ENCODE measurements at regions not wholly inside any gene's neighbourhood (a gene's known extent, or its start where the extent isn't known, plus 50 kb on each side); places are given as distances from the start of the nearest gene placed in this dataset.

DNA sequence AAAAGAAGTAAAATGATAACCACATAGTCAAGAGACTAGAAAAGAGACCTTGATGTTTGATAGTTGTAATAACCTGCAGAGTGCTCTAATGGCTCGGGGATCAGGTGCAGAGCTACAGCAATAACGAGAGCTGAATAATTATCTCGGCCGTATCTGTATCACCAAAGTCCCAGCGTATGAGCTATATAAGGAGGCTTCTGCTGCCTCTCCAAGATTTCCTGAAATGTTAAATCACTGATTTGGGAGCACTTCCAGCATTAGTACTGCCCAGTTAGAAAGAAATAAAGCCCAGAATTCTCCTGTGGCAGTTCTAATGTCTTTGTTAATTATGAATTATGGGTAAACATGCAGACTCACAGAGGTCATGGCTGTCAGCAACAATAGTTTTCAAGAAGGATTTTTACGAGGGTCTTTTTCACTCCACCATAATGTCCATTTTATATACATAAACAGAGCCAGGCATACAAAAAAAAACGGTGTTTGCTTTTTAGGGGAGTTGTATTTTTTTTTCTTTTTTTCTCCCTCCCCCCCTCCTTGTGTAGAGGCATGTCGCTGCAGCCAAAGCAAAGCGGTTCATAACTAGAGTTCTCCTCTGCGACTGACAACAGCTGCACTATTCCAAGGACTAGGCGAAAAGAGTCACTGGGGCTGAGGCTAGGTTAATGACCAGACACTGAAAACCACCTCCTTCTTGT lies 168.3 kb upstream of the VRK2 start:
- Mint-ChIP-seq H3K36me3 (no peaks in the 10 kb centered on the region), H3K9me3 (no peaks in the 10 kb centered on the region), H3K27me3 (ENCODE audit: insufficient read depth, low read depth) (no peaks in the 10 kb centered on the region), H3K4me1 (peaks cover 11% of the 10 kb centered on the region), H3K4me3 (no peak overlapping the region), H3K27ac (no peak overlapping the region)
- no peak overlapping the region for H3K4me3 ChIP-seq
- TF ChIP-seq, protein P1, sequence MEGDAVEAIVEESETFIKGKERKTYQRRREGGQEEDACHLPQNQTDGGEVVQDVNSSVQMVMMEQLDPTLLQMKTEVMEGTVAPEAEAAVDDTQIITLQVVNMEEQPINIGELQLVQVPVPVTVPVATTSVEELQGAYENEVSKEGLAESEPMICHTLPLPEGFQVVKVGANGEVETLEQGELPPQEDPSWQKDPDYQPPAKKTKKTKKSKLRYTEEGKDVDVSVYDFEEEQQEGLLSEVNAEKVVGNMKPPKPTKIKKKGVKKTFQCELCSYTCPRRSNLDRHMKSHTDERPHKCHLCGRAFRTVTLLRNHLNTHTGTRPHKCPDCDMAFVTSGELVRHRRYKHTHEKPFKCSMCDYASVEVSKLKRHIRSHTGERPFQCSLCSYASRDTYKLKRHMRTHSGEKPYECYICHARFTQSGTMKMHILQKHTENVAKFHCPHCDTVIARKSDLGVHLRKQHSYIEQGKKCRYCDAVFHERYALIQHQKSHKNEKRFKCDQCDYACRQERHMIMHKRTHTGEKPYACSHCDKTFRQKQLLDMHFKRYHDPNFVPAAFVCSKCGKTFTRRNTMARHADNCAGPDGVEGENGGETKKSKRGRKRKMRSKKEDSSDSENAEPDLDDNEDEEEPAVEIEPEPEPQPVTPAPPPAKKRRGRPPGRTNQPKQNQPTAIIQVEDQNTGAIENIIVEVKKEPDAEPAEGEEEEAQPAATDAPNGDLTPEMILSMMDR (IDR thresholded peaks at IDR 0.05), result no peak
- no peak for TF ChIP-seq EZH2 (IDR thresholded peaks at IDR 0.05)
- TF ChIP-seq EZH2phosphoT487 (IDR thresholded peaks at IDR 0.05), result no peak
- no peaks in the 10 kb centered on the region for H3K36me3 ChIP-seq
- H3K4me1 ChIP-seq, result peaks cover 8% of the 10 kb centered on the region
- H3K27ac ChIP-seq, result no peak overlapping the region
- H3K27me3 ChIP-seq, result no peaks in the 10 kb centered on the region
- no peaks in the 10 kb centered on the region for H3F3A ChIP-seq (ENCODE audit: low read depth)
- no peak for DNase-seq (ENCODE audit: low spot score)
- no peaks in the 10 kb centered on the region for H3K9me3 ChIP-seq (ENCODE audit: low read depth)
- no peak overlapping the region for H3K4me2 ChIP-seq
- no peak overlapping the region for H3K9ac ChIP-seq
- no peaks in the 10 kb centered on the region for H3K79me2 ChIP-seq (ENCODE audit: low read depth)
- no peaks in the 10 kb centered on the region for H4K20me1 ChIP-seq (ENCODE audit: low read depth)
- no peak overlapping the region for H2AFZ ChIP-seq (replicated peaks)

DNA sequence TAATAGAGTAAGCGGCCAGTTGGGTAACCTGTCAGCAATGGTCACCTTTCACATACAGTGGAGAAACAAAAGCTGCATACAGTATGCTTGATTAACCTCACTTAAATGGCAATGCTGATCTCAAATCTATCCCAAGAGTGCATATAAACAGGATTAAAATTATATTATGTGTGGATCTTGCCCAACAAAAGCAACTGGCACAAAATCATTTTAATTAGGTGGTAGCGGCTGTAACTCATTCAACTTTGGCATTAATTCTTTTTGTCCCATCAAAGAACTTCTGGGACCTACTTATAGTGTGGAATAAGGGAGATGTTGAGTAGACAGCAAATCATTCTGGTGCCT lies 167.8 kb upstream of the VRK2 start:
- H3K4me3 Mint-ChIP-seq, result no peak overlapping the region
- Histone ChIP-seq H3K9ac (no peak overlapping the region), H3K9me3 (ENCODE audit: low read depth) (no peaks in the 10 kb centered on the region), H3K4me1 (peaks cover 8% of the 10 kb centered on the region), H3K27ac (no peak overlapping the region), H2AFZ (replicated peaks) (no peak overlapping the region), H3K79me2 (ENCODE audit: low read depth) (no peaks in the 10 kb centered on the region), H4K20me1 (ENCODE audit: low read depth) (no peaks in the 10 kb centered on the region), H3K27me3 (no peaks in the 10 kb centered on the region), H3F3A (ENCODE audit: low read depth) (no peaks in the 10 kb centered on the region), H3K4me3 (no peak overlapping the region), H3K4me2 (no peak overlapping the region), H3K36me3 (no peaks in the 10 kb centered on the region)
- TF ChIP-seq EZH2 (IDR thresholded peaks at IDR 0.05) (no peak), EZH2phosphoT487 (IDR thresholded peaks at IDR 0.05) (no peak)
- TF ChIP-seq, protein P1 (IDR thresholded peaks at IDR 0.05), result no peak
- no peaks in the 10 kb centered on the region for H3K36me3 Mint-ChIP-seq
- peaks cover 11% of the 10 kb centered on the region for H3K4me1 Mint-ChIP-seq
- H3K9me3 Mint-ChIP-seq, result no peaks in the 10 kb centered on the region
- no peaks in the 10 kb centered on the region for H3K27me3 Mint-ChIP-seq (ENCODE audit: insufficient read depth, low read depth)
- DNase-seq (ENCODE audit: low spot score), result no peak
- no peak overlapping the region for H3K27ac Mint-ChIP-seq

DNA sequence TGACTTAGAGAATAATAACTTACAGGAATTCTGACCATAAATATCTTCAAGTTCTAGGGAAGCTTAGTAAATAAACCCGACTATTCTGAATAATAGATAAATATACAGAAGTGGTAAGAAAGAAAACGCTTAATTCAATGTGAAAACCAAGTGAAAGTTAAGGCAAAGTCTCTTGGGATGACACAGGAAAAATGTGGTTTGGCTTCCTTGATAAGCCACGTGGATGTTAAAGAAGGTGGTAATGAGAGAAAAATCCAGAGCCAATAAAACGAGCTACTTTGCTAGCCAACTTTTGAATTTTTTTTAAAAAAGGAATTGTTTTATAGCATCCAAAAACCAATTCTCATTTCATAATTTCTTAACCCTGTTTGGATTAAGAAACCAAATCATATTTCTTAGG lies 166.2 kb upstream of the VRK2 start:
- H3K36me3 ChIP-seq, result no peaks in the 10 kb centered on the region
- H3K4me1 ChIP-seq, result peaks cover 8% of the 10 kb centered on the region
- H3K4me3 ChIP-seq, result no peak overlapping the region
- H4K20me1 ChIP-seq (ENCODE audit: low read depth), result no peaks in the 10 kb centered on the region
- no peaks in the 10 kb centered on the region for H3K79me2 ChIP-seq (ENCODE audit: low read depth)
- no peaks in the 10 kb centered on the region for H3K27me3 ChIP-seq
- no peak overlapping the region for H3K27ac ChIP-seq
- Mint-ChIP-seq H3K9me3 (no peaks in the 10 kb centered on the region), H3K27me3 (ENCODE audit: insufficient read depth, low read depth) (no peaks in the 10 kb centered on the region), H3K4me1 (peaks cover 11% of the 10 kb centered on the region), H3K36me3 (no peaks in the 10 kb centered on the region), H3K4me3 (no peak overlapping the region), H3K27ac (no peak overlapping the region)
- H3F3A ChIP-seq (ENCODE audit: low read depth), result no peaks in the 10 kb centered on the region
- H3K9ac ChIP-seq, result no peak overlapping the region
- H3K4me2 ChIP-seq, result no peak overlapping the region
- no peaks in the 10 kb centered on the region for H3K9me3 ChIP-seq (ENCODE audit: low read depth)
- no peak for DNase-seq (ENCODE audit: low spot score)
- TF ChIP-seq, protein P1 (IDR thresholded peaks at IDR 0.05), result no peak
- TF ChIP-seq EZH2 (IDR thresholded peaks at IDR 0.05), result no peak
- TF ChIP-seq EZH2phosphoT487 (IDR thresholded peaks at IDR 0.05), result no peak
- no peak overlapping the region for H2AFZ ChIP-seq (replicated peaks)
